Fibroblast of pulmonary artery (primary cell): ENCODE measurements at regions not wholly inside any gene's neighbourhood (a gene's known extent, or its start where the extent isn't known, plus 50 kb on each side); places are given as distances from the start of the nearest gene placed in this dataset.

ENCODE experiments used
- DNase-seq: peaks from one replicate; pipeline ENCODE4 v3.0.0-alpha.2; 2010; ENCODE audit warnings: low read depth
- H3K4me3 ChIP-seq: replicated peaks from 2 replicates; pipeline ENCODE4 v1.5.1; 2011; ENCODE audit warnings: low read depth, mild to moderate bottlenecking, control low read depth, low read length, moderate library complexity
- CTCF ChIP-seq: IDR thresholded peaks from 2 replicates; pipeline ENCODE4 v1.5.1; 2011; ENCODE audit warnings: mild to moderate bottlenecking, control low read depth, low read length, inconsistent platforms; ENCODE audit errors: missing control alignments

- TF ChIP-seq CTCF, result no peak
- no peak for DNase-seq
- H3K4me3 ChIP-seq, result no peak overlapping the region
Observed at GRCh38 chr3:56890448-56891091, 88.8 kb upstream of the ARHGEF3 start.

GRCh38 chr3:56889131-56889530 lies 87.4 kb upstream of the ARHGEF3 start:
- no peak for DNase-seq
- TF ChIP-seq CTCF, result no peak

GRCh38 chr3:56887402-56888025 lies 85.8 kb upstream of the ARHGEF3 start:
- no peak for DNase-seq
- TF ChIP-seq CTCF, result no peak
- H3K4me3 ChIP-seq, result no peak overlapping the region

More at GRCh38 chr3:56889131-56889530, 87.4 kb upstream of the ARHGEF3 start:
- no peak overlapping the region for H3K4me3 ChIP-seq

- H3K4me3 ChIP-seq, result no peak overlapping the region
- no peak for DNase-seq
- TF ChIP-seq CTCF, result no peak
Observed at GRCh38 chr3:56886314-56886713, 84.6 kb upstream of the ARHGEF3 start.

GRCh38 chr3:56885879-56886278 lies 84.1 kb upstream of the ARHGEF3 start:
- no peak for DNase-seq

GRCh38 chr3:56885453-56885852 lies 83.7 kb upstream of the ARHGEF3 start:
- no peak for TF ChIP-seq CTCF
- H3K4me3 ChIP-seq, result no peak overlapping the region
- no peak for DNase-seq

More at GRCh38 chr3:56885879-56886278, 84.1 kb upstream of the ARHGEF3 start:
- TF ChIP-seq CTCF, result no peak
- no peak overlapping the region for H3K4me3 ChIP-seq

- H3K4me3 ChIP-seq, result no peak overlapping the region
- no peak for TF ChIP-seq CTCF
- no peak for DNase-seq
Observed at GRCh38 chr3:56884387-56884786, 82.6 kb upstream of the ARHGEF3 start.
